ENCODE measurements at regions not wholly inside any gene's neighbourhood (a gene's known extent, or its start where the extent isn't known, plus 50 kb on each side); places are given as distances from the start of the nearest gene placed in this dataset.

GRCh38 chr6:95804847-95805541 lies 210.8 kb upstream of the FUT9 start:
- no peak for DNase-seq
- H3K36me3 ChIP-seq: no peaks in the 10 kb centered on the region
- H3K27ac ChIP-seq: no peak overlapping the region
- intact Hi-C loops (cut with DNase I; ENCODE audit: low total_unique reads): no loop called here
- no peaks in the 10 kb centered on the region for H3K9me3 ChIP-seq
- H3K4me1 ChIP-seq: no peaks in the 10 kb centered on the region
- TF ChIP-seq POLR2AphosphoS5 (IDR thresholded peaks at IDR 0.05) (no peak), CTCF (IDR thresholded peaks at IDR 0.05 in 8 of 11, conservative IDR thresholded peaks at IDR 0.05 in 3 of 11) (no peak), POLR2A (IDR thresholded peaks at IDR 0.05) (no peak)
- H3K27me3 ChIP-seq (replicated peaks in 1 of 7): no peaks in the 10 kb centered on the region
- no peak overlapping the region for H3K4me3 ChIP-seq
- 76 to 85% (median 78%) methylated on average over 2 of the region's 2 CpGs for WGBS, 5 donors

GRCh38 chr6:95805699-95806098 lies 210.1 kb upstream of the FUT9 start:
- Histone ChIP-seq H3K9me3 (no peaks in the 10 kb centered on the region), H3K4me1 (no peaks in the 10 kb centered on the region), H3K4me3 (no peak overlapping the region), H3K27me3 (replicated peaks in 1 of 7) (no peaks in the 10 kb centered on the region), H3K27ac (no peak overlapping the region), H3K36me3 (no peaks in the 10 kb centered on the region)
- no peak for TF ChIP-seq CTCF (IDR thresholded peaks at IDR 0.05 in 8 of 11, conservative IDR thresholded peaks at IDR 0.05 in 3 of 11)
- no peak for DNase-seq
- intact Hi-C loops (cut with DNase I; ENCODE audit: low total_unique reads): no loop called here

GRCh38 chr6:95815389-95816056 lies 200.3 kb upstream of the FUT9 start:
- no peak for DNase-seq
- 81 to 90% (median 85%) methylated on average over 3 of the region's 3 CpGs for WGBS, 5 donors
- intact Hi-C loops (cut with DNase I; ENCODE audit: low total_unique reads): no loop called here
- no peak overlapping the region for H3K27ac ChIP-seq
- no peaks in the 10 kb centered on the region for H3K4me1 ChIP-seq
- H3K9me3 ChIP-seq: no peaks in the 10 kb centered on the region
- no peaks in the 10 kb centered on the region for H3K36me3 ChIP-seq
- H3K27me3 ChIP-seq (replicated peaks in 1 of 7): no peaks in the 10 kb centered on the region
- no peak for TF ChIP-seq CTCF (IDR thresholded peaks at IDR 0.05 in 8 of 11, conservative IDR thresholded peaks at IDR 0.05 in 3 of 11)
- no peak for TF ChIP-seq POLR2A (IDR thresholded peaks at IDR 0.05)
- TF ChIP-seq POLR2AphosphoS5 (IDR thresholded peaks at IDR 0.05): no peak
- H3K4me3 ChIP-seq: no peak overlapping the region

- WGBS, 5 donors: 52 to 69% (median 63%) methylated on average over 4 of the region's 4 CpGs
- Histone ChIP-seq H3K4me1 (no peaks in the 10 kb centered on the region), H3K27me3 (replicated peaks in 1 of 7) (no peaks in the 10 kb centered on the region), H3K9me3 (peaks cover 0 to 4% (median 0%) of the 10 kb centered on the region in 8 donors), H3K36me3 (no peaks in the 10 kb centered on the region), H3K4me3 (no peak overlapping the region), H3K27ac (no peak overlapping the region)
- intact Hi-C loops (cut with DNase I; ENCODE audit: low total_unique reads): no loop called here
- DNase-seq: no peak
- TF ChIP-seq CTCF (IDR thresholded peaks at IDR 0.05 in 8 of 11, conservative IDR thresholded peaks at IDR 0.05 in 3 of 11) (no peak), POLR2AphosphoS5 (IDR thresholded peaks at IDR 0.05) (no peak), POLR2A (IDR thresholded peaks at IDR 0.05) (no peak)
Measured at GRCh38 chr6:95819461-95819860, 196.3 kb upstream of the FUT9 start.

All from spleen (tissue), 11 donors.